ENCODE measurements at regions not wholly inside any gene's neighbourhood (a gene's known extent, or its start where the extent isn't known, plus 50 kb on each side); places are given as distances from the start of the nearest gene placed in this dataset.

GRCh38 chr9:93730648-93731047 lies 154.3 kb downstream of the PHF2 start:
- TF ChIP-seq CTCF (IDR thresholded peaks at IDR 0.05) (no peak), EP300 (IDR thresholded peaks at IDR 0.05) (no peak), POLR2A (IDR thresholded peaks at IDR 0.05) (no peak)

All from gastroesophageal sphincter (tissue), 3 donors.